Body of pancreas (tissue), 4 donors: ENCODE measurements at regions not wholly inside any gene's neighbourhood (a gene's known extent, or its start where the extent isn't known, plus 50 kb on each side); places are given as distances from the start of the nearest gene placed in this dataset.

Source experiments
- POLR2A ChIP-seq, 3 donors: fragments of 450-650 bp; IDR thresholded peaks; one replicate each; pipeline ENCODE4 v1.6.1; 2016; ENCODE audit warnings: antibody characterized with exemption in 3 of 3, mild to moderate bottlenecking in 2 of 3
- TF ChIP-seq, protein P1 (sequence below), 7 experiments: fragments of 450-650 bp in 4 of 7; fragments of 200-600 bp in 3 of 7; sonication (generic) in 3 of 7; IDR thresholded peaks; one replicate each; pipeline ENCODE4 v1.5.1; 2016 to 2019; ENCODE audit warnings: antibody characterized with exemption in 7 of 7

DNA sequence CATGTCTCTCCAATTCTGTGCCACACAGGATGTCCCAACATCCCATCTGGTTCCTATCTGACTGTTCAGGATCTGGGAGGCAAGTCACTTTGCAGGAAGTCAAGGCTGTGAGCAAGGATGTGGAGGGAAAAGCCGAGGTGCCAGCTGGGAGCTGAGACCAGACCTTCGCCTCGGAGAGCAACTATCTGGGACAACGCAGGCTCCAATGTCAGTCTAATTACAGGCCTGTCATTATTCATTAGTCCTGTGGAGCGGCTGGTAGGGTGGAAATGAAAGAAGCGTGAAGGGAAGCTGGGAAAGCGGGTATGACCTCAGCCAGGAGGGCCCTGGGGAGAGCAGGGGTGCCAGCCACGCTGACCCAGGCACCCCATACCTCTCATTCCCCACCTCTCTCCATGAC lies 147.3 kb downstream of the UNC5CL start:
- TF ChIP-seq, protein P1, sequence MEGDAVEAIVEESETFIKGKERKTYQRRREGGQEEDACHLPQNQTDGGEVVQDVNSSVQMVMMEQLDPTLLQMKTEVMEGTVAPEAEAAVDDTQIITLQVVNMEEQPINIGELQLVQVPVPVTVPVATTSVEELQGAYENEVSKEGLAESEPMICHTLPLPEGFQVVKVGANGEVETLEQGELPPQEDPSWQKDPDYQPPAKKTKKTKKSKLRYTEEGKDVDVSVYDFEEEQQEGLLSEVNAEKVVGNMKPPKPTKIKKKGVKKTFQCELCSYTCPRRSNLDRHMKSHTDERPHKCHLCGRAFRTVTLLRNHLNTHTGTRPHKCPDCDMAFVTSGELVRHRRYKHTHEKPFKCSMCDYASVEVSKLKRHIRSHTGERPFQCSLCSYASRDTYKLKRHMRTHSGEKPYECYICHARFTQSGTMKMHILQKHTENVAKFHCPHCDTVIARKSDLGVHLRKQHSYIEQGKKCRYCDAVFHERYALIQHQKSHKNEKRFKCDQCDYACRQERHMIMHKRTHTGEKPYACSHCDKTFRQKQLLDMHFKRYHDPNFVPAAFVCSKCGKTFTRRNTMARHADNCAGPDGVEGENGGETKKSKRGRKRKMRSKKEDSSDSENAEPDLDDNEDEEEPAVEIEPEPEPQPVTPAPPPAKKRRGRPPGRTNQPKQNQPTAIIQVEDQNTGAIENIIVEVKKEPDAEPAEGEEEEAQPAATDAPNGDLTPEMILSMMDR (IDR thresholded peaks at IDR 0.05): no peak
- TF ChIP-seq POLR2A (IDR thresholded peaks at IDR 0.05): no peak
